SK-N-SH treated with all-trans-retinoic acid at 6 μM for 48 hours (cell line): ENCODE measurements at regions not wholly inside any gene's neighbourhood (a gene's known extent, or its start where the extent isn't known, plus 50 kb on each side); places are given as distances from the start of the nearest gene placed in this dataset.

Experiments
- ATAC-seq: fragments of 200-7000 bp; cut with Tn5 transposase; 3 replicates; pipeline ENCODE4 v1.9.1; 2020; ENCODE audit warnings: mild to moderate bottlenecking, moderate library complexity
- BACH2 ChIP-seq: fragments of 250-450 bp; sonication (Bioruptor Pico); IDR thresholded peaks from 2 replicates; pipeline ENCODE4 v1.9.0; 2021; ENCODE audit warnings: mild to moderate bottlenecking, borderline replicate concordance
- CSDC2 ChIP-seq: fragments of 250-450 bp; sonication (Bioruptor Pico); IDR thresholded peaks from 2 replicates; pipeline ENCODE4 v1.5.0; 2020; ENCODE audit warnings: mild to moderate bottlenecking, moderate library complexity
- CSRNP3 ChIP-seq: fragments of 250-450 bp; sonication (Bioruptor Pico); IDR thresholded peaks from 2 replicates; pipeline ENCODE4 v1.5.1; 2021; ENCODE audit warnings: mild to moderate bottlenecking, moderate library complexity
- ISL1 ChIP-seq: fragments of 250-450 bp; sonication (Bioruptor Pico); IDR thresholded peaks from 2 replicates; pipeline ENCODE4 v2.1.2; 2022; ENCODE audit warnings: mild to moderate bottlenecking, moderate library complexity
- PATZ1 ChIP-seq: fragments of 250-450 bp; sonication (Bioruptor Pico); IDR thresholded peaks from 2 replicates; pipeline ENCODE4 v1.8.0; 2020; ENCODE audit warnings: mild to moderate bottlenecking, moderate library complexity, borderline replicate concordance
- POU6F1 ChIP-seq: fragments of 250-450 bp; sonication (Bioruptor Pico); IDR thresholded peaks from 2 replicates; pipeline ENCODE4 v1.8.0; 2021; ENCODE audit warnings: low read depth, mild to moderate bottlenecking, moderate library complexity, borderline replicate concordance
- PPARA ChIP-seq: fragments of 250-450 bp; sonication (Bioruptor Pico); IDR thresholded peaks from 2 replicates; pipeline ENCODE4 v1.5.0; 2020; ENCODE audit warnings: mild to moderate bottlenecking, borderline replicate concordance
- RARB ChIP-seq: fragments of 250-450 bp; sonication (Bioruptor Pico); IDR thresholded peaks from 2 replicates; pipeline ENCODE4 v1.8.0; 2021; ENCODE audit warnings: mild to moderate bottlenecking, moderate library complexity
- TCF4 ChIP-seq: fragments of 250-450 bp; sonication (Bioruptor Pico); IDR thresholded peaks from 2 replicates; pipeline ENCODE4 v1.8.0; 2021; ENCODE audit warnings: mild to moderate bottlenecking, moderate library complexity, borderline replicate concordance
- TOX ChIP-seq: fragments of 250-450 bp; sonication (Bioruptor Pico); IDR thresholded peaks from 2 replicates; pipeline ENCODE4 v1.8.0; 2021; ENCODE audit warnings: mild to moderate bottlenecking, moderate library complexity, borderline replicate concordance
- ZC3H10 ChIP-seq: fragments of 250-450 bp; sonication (Bioruptor Pico); IDR thresholded peaks from 2 replicates; pipeline ENCODE4 v1.5.1; 2021; ENCODE audit warnings: mild to moderate bottlenecking, moderate library complexity
- ZFP30 ChIP-seq: fragments of 450-650 bp; formaldehyde crosslinking; IDR thresholded peaks from 2 replicates; pipeline ENCODE4 v1.5.0; 2022; ENCODE audit warnings: mild to moderate bottlenecking, moderate library complexity
- ZNF565 ChIP-seq: fragments of 450-650 bp; formaldehyde crosslinking; conservative IDR thresholded peaks from 2 replicates; pipeline ENCODE4 v1.5.0; 2020; ENCODE audit warnings: low read depth, mild to moderate bottlenecking, moderate library complexity
- ZNF70 ChIP-seq: fragments of 450-650 bp; formaldehyde crosslinking; IDR thresholded peaks from 2 replicates; pipeline ENCODE4 v1.5.0; 2020; ENCODE audit warnings: mild to moderate bottlenecking, moderate library complexity
- ZNF8 ChIP-seq: fragments of 450-650 bp; formaldehyde crosslinking; IDR thresholded peaks from 2 replicates; pipeline ENCODE4 v1.5.0; 2020; ENCODE audit warnings: mild to moderate bottlenecking, moderate library complexity
- TF ChIP-seq, protein P1 (sequence below): fragments of 250-450 bp; sonication (Bioruptor Pico); IDR thresholded peaks from 2 replicates; pipeline ENCODE4 v1.5.1; 2020; ENCODE audit warnings: low read depth, mild to moderate bottlenecking, moderate library complexity
- TF ChIP-seq, protein P2 (sequence below): fragments of 250-450 bp; sonication (Bioruptor Pico); IDR thresholded peaks from 2 replicates; pipeline ENCODE4 v1.5.0; 2020; ENCODE audit warnings: mild to moderate bottlenecking, moderate library complexity

DNA sequence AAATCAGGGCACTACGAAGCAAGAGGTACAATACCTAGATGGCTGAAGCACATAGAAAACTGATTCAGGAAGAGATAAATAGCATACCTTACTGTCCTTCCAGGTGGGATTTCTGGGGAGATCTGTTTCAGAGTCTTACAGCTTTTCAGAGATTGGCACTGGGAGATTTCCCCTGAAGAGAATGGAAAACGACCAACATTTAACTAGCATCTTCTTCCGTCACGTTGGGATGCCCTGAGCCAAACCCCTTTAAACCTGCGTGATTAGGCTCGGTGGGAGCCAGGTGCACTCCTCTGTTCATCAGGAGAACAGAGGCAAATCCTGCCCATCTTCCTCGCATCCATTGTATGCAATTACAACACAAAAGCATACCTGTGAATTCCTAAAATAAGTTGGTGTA is 614.5 kb downstream of the HDGFL1 start:
- ATAC-seq: no peak

DNA sequence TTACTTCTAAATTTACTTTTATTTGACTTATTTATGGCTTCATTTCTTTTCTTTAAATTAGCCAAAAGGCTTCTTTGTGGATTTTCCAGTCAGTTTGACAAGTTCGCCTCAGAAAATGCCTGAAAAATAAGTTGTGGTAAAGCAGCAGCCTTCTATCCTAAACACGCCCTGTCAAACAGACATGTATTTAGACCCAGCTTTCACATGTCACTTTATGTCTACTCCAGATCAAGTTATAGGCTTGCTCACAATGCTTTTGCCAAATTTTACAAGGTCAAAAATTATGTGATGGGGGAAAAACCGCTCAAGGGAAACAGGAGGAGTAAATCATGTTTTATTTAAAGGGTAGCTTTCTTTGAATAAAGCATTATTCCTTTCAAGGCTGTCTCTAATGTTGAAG is 615.0 kb downstream of the HDGFL1 start:
- no peak for ATAC-seq
- no peak for TF ChIP-seq ZC3H10 (CRISPR knock-in tag)
- TF ChIP-seq, protein P1, sequence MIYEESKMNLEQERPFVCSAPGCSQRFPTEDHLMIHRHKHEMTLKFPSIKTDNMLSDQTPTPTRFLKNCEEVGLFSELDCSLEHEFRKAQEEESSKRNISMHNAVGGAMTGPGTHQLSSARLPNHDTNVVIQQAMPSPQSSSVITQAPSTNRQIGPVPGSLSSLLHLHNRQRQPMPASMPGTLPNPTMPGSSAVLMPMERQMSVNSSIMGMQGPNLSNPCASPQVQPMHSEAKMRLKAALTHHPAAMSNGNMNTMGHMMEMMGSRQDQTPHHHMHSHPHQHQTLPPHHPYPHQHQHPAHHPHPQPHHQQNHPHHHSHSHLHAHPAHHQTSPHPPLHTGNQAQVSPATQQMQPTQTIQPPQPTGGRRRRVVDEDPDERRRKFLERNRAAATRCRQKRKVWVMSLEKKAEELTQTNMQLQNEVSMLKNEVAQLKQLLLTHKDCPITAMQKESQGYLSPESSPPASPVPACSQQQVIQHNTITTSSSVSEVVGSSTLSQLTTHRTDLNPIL (CRISPR knock-in tag): no peak
- TF ChIP-seq TCF4 (CRISPR knock-in tag): no peak
- no peak for TF ChIP-seq POU6F1 (CRISPR knock-in tag)
- no peak for TF ChIP-seq CSDC2
- no peak for TF ChIP-seq ZFP30 (CRISPR knock-in tag)
- TF ChIP-seq ZNF70: no peak
- TF ChIP-seq ZNF565 (CRISPR knock-in tag): no peak
- TF ChIP-seq CSRNP3 (CRISPR knock-in tag): no peak
- no peak for TF ChIP-seq BACH2 (CRISPR knock-in tag)
- TF ChIP-seq RARB (CRISPR knock-in tag): no peak
- no peak for TF ChIP-seq TOX (CRISPR knock-in tag)
- TF ChIP-seq PATZ1: no peak

More for the DNA sequence above, 614.5 kb downstream of the HDGFL1 start:
- TF ChIP-seq CSRNP3 (CRISPR knock-in tag) (no peak), ISL1 (CRISPR knock-in tag) (no peak), TCF4 (CRISPR knock-in tag) (no peak), CSDC2 (no peak), ZNF8 (CRISPR knock-in tag) (no peak), ZNF70 (no peak), ZNF565 (CRISPR knock-in tag) (no peak), RARB (CRISPR knock-in tag) (no peak), PPARA (no peak)
- TF ChIP-seq, protein P2, sequence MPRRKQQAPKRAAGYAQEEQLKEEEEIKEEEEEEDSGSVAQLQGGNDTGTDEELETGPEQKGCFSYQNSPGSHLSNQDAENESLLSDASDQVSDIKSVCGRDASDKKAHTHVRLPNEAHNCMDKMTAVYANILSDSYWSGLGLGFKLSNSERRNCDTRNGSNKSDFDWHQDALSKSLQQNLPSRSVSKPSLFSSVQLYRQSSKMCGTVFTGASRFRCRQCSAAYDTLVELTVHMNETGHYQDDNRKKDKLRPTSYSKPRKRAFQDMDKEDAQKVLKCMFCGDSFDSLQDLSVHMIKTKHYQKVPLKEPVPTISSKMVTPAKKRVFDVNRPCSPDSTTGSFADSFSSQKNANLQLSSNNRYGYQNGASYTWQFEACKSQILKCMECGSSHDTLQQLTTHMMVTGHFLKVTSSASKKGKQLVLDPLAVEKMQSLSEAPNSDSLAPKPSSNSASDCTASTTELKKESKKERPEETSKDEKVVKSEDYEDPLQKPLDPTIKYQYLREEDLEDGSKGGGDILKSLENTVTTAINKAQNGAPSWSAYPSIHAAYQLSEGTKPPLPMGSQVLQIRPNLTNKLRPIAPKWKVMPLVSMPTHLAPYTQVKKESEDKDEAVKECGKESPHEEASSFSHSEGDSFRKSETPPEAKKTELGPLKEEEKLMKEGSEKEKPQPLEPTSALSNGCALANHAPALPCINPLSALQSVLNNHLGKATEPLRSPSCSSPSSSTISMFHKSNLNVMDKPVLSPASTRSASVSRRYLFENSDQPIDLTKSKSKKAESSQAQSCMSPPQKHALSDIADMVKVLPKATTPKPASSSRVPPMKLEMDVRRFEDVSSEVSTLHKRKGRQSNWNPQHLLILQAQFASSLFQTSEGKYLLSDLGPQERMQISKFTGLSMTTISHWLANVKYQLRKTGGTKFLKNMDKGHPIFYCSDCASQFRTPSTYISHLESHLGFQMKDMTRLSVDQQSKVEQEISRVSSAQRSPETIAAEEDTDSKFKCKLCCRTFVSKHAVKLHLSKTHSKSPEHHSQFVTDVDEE (CRISPR knock-in tag): no peak

DNA sequence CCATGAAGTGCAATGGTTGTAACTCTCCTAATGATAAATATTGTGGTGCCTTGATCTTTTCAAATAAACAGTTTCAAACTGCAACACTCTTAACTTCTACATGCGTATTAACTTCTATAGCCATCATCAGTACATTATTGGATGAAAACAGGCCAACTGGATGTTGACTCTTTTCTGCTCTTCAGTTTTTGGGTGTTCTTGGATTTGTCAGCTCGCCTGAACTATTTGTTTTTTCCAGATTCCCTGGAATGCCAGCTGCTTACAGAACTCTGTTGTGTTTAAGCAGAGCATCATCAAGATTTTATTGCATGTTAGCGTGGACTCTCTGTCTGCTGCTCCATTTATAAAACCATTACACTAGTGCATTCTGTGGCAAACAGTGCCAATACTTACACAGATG is 626.1 kb downstream of the HDGFL1 start:
- ATAC-seq: no peak
- TF ChIP-seq, protein P1 (CRISPR knock-in tag): no peak
- TF ChIP-seq TCF4 (CRISPR knock-in tag) (no peak), ZNF8 (CRISPR knock-in tag) (no peak), PATZ1 (no peak), BACH2 (CRISPR knock-in tag) (no peak)
- TF ChIP-seq, protein P2 (CRISPR knock-in tag): no peak
